Neural cell (in vitro differentiated cells): ENCODE measurements at regions not wholly inside any gene's neighbourhood (a gene's known extent, or its start where the extent isn't known, plus 50 kb on each side); places are given as distances from the start of the nearest gene placed in this dataset.

Source experiments
- POLR2AphosphoS5 ChIP-seq: IDR thresholded peaks from 2 replicates; pipeline ENCODE4 v1.6.1; 2012
- TF ChIP-seq, protein P1 (sequence below): fragments of 450-650 bp; IDR thresholded peaks from 2 replicates; pipeline ENCODE4 v1.5.1; 2014; ENCODE audit warnings: antibody characterized with exemption, mild to moderate bottlenecking, moderate library complexity; ENCODE audit not compliant: poor library complexity, severe bottlenecking
- TF ChIP-seq, protein P2 (sequence below): IDR thresholded peaks from 2 replicates; pipeline ENCODE4 v1.6.1; 2012; ENCODE audit warnings: borderline replicate concordance

DNA sequence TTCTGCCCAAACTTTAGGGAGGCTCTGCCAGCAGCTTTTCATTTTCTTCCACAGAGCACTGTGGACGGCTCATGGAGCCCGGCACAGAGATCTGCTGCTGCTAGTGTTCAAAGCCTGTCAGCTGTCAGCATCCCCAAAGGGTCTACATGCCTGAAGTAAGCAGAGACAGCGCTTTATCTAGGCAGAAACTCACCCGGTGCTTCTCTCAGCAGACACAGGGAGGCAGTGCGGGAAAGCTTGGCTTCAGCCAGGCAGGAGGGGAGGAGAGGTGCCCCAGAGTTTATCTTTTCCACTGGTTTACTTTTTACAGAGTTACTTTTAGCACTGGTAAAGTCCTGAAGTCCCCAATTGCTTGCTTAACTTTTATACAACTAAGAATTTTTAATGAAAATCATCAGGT is 339.3 kb downstream of the NKX6-1 start:
- TF ChIP-seq, protein P1, sequence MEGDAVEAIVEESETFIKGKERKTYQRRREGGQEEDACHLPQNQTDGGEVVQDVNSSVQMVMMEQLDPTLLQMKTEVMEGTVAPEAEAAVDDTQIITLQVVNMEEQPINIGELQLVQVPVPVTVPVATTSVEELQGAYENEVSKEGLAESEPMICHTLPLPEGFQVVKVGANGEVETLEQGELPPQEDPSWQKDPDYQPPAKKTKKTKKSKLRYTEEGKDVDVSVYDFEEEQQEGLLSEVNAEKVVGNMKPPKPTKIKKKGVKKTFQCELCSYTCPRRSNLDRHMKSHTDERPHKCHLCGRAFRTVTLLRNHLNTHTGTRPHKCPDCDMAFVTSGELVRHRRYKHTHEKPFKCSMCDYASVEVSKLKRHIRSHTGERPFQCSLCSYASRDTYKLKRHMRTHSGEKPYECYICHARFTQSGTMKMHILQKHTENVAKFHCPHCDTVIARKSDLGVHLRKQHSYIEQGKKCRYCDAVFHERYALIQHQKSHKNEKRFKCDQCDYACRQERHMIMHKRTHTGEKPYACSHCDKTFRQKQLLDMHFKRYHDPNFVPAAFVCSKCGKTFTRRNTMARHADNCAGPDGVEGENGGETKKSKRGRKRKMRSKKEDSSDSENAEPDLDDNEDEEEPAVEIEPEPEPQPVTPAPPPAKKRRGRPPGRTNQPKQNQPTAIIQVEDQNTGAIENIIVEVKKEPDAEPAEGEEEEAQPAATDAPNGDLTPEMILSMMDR: peak; percentile 67
- TF ChIP-seq, protein P2, sequence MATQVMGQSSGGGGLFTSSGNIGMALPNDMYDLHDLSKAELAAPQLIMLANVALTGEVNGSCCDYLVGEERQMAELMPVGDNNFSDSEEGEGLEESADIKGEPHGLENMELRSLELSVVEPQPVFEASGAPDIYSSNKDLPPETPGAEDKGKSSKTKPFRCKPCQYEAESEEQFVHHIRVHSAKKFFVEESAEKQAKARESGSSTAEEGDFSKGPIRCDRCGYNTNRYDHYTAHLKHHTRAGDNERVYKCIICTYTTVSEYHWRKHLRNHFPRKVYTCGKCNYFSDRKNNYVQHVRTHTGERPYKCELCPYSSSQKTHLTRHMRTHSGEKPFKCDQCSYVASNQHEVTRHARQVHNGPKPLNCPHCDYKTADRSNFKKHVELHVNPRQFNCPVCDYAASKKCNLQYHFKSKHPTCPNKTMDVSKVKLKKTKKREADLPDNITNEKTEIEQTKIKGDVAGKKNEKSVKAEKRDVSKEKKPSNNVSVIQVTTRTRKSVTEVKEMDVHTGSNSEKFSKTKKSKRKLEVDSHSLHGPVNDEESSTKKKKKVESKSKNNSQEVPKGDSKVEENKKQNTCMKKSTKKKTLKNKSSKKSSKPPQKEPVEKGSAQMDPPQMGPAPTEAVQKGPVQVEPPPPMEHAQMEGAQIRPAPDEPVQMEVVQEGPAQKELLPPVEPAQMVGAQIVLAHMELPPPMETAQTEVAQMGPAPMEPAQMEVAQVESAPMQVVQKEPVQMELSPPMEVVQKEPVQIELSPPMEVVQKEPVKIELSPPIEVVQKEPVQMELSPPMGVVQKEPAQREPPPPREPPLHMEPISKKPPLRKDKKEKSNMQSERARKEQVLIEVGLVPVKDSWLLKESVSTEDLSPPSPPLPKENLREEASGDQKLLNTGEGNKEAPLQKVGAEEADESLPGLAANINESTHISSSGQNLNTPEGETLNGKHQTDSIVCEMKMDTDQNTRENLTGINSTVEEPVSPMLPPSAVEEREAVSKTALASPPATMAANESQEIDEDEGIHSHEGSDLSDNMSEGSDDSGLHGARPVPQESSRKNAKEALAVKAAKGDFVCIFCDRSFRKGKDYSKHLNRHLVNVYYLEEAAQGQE: no peak
- TF ChIP-seq POLR2AphosphoS5: no peak
